GM23338 (cell line): ENCODE measurements at regions not wholly inside any gene's neighbourhood (a gene's known extent, or its start where the extent isn't known, plus 50 kb on each side); places are given as distances from the start of the nearest gene placed in this dataset.

Source experiments
- ATAC-seq: fragments of 200-7000 bp; cut with Tn5 transposase; 3 replicates; pipeline ENCODE4 v1.9.1; 2020
- DNase-seq: peaks from one replicate; pipeline ENCODE4 v3.0.0-alpha.2; 2015; ENCODE audit warnings: low spot score
- H2AFZ ChIP-seq: fragments of 200-600 bp; sonication (generic); 2 replicates; pipeline ENCODE4 v1.8.0; 2016; ENCODE audit warnings: antibody characterized with exemption, mild to moderate bottlenecking, moderate library complexity
- H3F3A ChIP-seq: fragments of 200-600 bp; sonication (generic); replicated peaks from 2 replicates; pipeline ENCODE4 v1.8.0; 2017; ENCODE audit warnings: antibody characterized with exemption, mixed run types, low read depth
- H3K27ac ChIP-seq: fragments of 200-600 bp; sonication (generic); 2 replicates; pipeline ENCODE4 v1.6.1; 2016; ENCODE audit warnings: low read depth
- H3K27me3 ChIP-seq: fragments of 200-600 bp; sonication (generic); 2 replicates; pipeline ENCODE4 v1.8.0; 2016; ENCODE audit warnings: mild to moderate bottlenecking, mixed run types, moderate library complexity; ENCODE audit not compliant: insufficient read depth
- H3K36me3 ChIP-seq: fragments of 200-600 bp; sonication (generic); 2 replicates; pipeline ENCODE4 v1.8.0; 2016; ENCODE audit warnings: mild to moderate bottlenecking; ENCODE audit not compliant: insufficient read depth
- H3K4me1 ChIP-seq: fragments of 200-600 bp; sonication (generic); 2 replicates; pipeline ENCODE4 v1.8.0; 2016; ENCODE audit warnings: mild to moderate bottlenecking, moderate library complexity; ENCODE audit not compliant: insufficient read depth
- H3K4me2 ChIP-seq: fragments of 200-600 bp; sonication (generic); 2 replicates; pipeline ENCODE4 v1.7.1; 2017; ENCODE audit warnings: mixed run types
- H3K4me3 ChIP-seq: fragments of 200-600 bp; sonication (generic); 2 replicates; pipeline ENCODE4 v1.6.1; 2016; ENCODE audit warnings: mixed run types
- H3K79me2 ChIP-seq: fragments of 200-600 bp; sonication (generic); replicated peaks from 2 replicates; pipeline ENCODE4 v1.8.0; 2017; ENCODE audit warnings: mild to moderate bottlenecking; ENCODE audit not compliant: insufficient read depth
- H3K9me2 ChIP-seq: fragments of 200-600 bp; sonication (generic); 2 replicates; pipeline ENCODE4 v1.8.0; 2017; ENCODE audit not compliant: insufficient read depth
- H4K20me1 ChIP-seq: fragments of 200-600 bp; sonication (generic); replicated peaks from 2 replicates; pipeline ENCODE4 v1.8.0; 2017; ENCODE audit warnings: mild to moderate bottlenecking; ENCODE audit not compliant: insufficient read depth
- H3K27ac Mint-ChIP-seq: 2 replicates; pipeline ENCODE4 v1.8.0; 2020; ENCODE audit warnings: inconsistent platforms, mild to moderate bottlenecking, moderate library complexity, mixed read lengths
- H3K27me3 Mint-ChIP-seq: 3 replicates; pipeline ENCODE4 v1.8.0; 2022; ENCODE audit warnings: low read depth, mild to moderate bottlenecking, moderate library complexity, mixed read lengths, inconsistent platforms; ENCODE audit not compliant: insufficient read depth, poor library complexity
- H3K36me3 Mint-ChIP-seq: 3 replicates; pipeline ENCODE4 v1.8.0; 2021; ENCODE audit warnings: low read depth, mild to moderate bottlenecking, inconsistent platforms, moderate library complexity, mixed read lengths
- H3K4me1 Mint-ChIP-seq: 3 replicates; pipeline ENCODE4 v1.8.0; 2020; ENCODE audit warnings: mild to moderate bottlenecking, inconsistent platforms, mixed read lengths
- H3K4me3 Mint-ChIP-seq: 3 replicates; pipeline ENCODE4 v1.8.0; 2021; ENCODE audit warnings: moderate library complexity, mild to moderate bottlenecking, inconsistent platforms, mixed read lengths
- H3K9me3 Mint-ChIP-seq: 3 replicates; pipeline ENCODE4 v1.8.0; 2020; ENCODE audit warnings: moderate library complexity, mild to moderate bottlenecking, inconsistent platforms, mixed read lengths
- CREB1 ChIP-seq: fragments of 250-450 bp; sonication (Bioruptor Pico); IDR thresholded peaks from 2 replicates; pipeline ENCODE4 v1.5.0; 2020; ENCODE audit warnings: low read depth, mild to moderate bottlenecking, moderate library complexity
- EZH2 ChIP-seq: fragments of 200-600 bp; sonication (generic); IDR thresholded peaks from one replicate; pipeline ENCODE4 v1.8.0; 2017; ENCODE audit warnings: antibody characterized with exemption, mild to moderate bottlenecking, low read depth; ENCODE audit not compliant: unreplicated experiment
- EZH2phosphoT487 ChIP-seq: fragments of 200-600 bp; sonication (generic); IDR thresholded peaks from one replicate; pipeline ENCODE4 v1.8.1; 2018; ENCODE audit warnings: antibody characterized with exemption; ENCODE audit not compliant: unreplicated experiment
- JUNB ChIP-seq: IDR thresholded peaks from one replicate; pipeline ENCODE4 v1.6.1; 2016; ENCODE audit warnings: antibody characterized with exemption; ENCODE audit not compliant: unreplicated experiment
- NANOG ChIP-seq: IDR thresholded peaks from 2 replicates; pipeline ENCODE4 v1.6.1; 2016; ENCODE audit warnings: antibody characterized with exemption, borderline replicate concordance
- POLR2AphosphoS5 ChIP-seq: IDR thresholded peaks from 2 replicates; pipeline ENCODE4 v1.6.1; 2016; ENCODE audit warnings: antibody characterized with exemption, low read depth
- REST ChIP-seq: IDR thresholded peaks from one replicate; pipeline ENCODE4 v1.6.1; 2018; ENCODE audit warnings: antibody characterized with exemption; ENCODE audit not compliant: unreplicated experiment
- TF ChIP-seq, protein P1 (sequence below), 2 experiments: fragments of 200-600 bp in 1 of 2; sonication (generic) in 1 of 2; conservative IDR thresholded peaks; 2 replicates each; pipeline versions ENCODE4 v1.5.1 to v1.6.1; 2016 to 2017; ENCODE audit warnings: antibody characterized with exemption in 2 of 2, low read depth in 2 of 2, mild to moderate bottlenecking in 2 of 2, moderate library complexity in 1 of 2
- TF ChIP-seq, protein P2 (sequence below): fragments of 250-450 bp; sonication (Bioruptor Pico); IDR thresholded peaks from 2 replicates; pipeline ENCODE4 v1.5.0; 2020; ENCODE audit warnings: mild to moderate bottlenecking, moderate library complexity

GRCh38 chr5:68161156-68161555, 54.4 kb upstream of the PIK3R1 start:
- H3K9me3 Mint-ChIP-seq = no peaks in the 10 kb centered on the region
- H3K36me3 Mint-ChIP-seq = no peaks in the 10 kb centered on the region
- Histone ChIP-seq H3K79me2 (no peaks in the 10 kb centered on the region), H3K9me2 (no peaks in the 10 kb centered on the region), H4K20me1 (no peaks in the 10 kb centered on the region), H3K36me3 (no peaks in the 10 kb centered on the region), H3K27me3 (no peaks in the 10 kb centered on the region), H2AFZ (peak overlapping the region; percentile 79; the same call in 1 of the 2 replicates), H3F3A (no peaks in the 10 kb centered on the region), H3K27ac (no peak overlapping the region), H3K4me3 (no peak overlapping the region), H3K4me1 (no peaks in the 10 kb centered on the region), H3K4me2 (no peak overlapping the region)
- DNase-seq (no peak), ATAC-seq (no peak)
- peaks cover 3% of the 10 kb centered on the region; the same call in 1 of the 3 replicates for H3K4me1 Mint-ChIP-seq
- no peak overlapping the region for H3K27ac Mint-ChIP-seq
- TF ChIP-seq NANOG (no peak), EZH2phosphoT487 (no peak), POLR2AphosphoS5 (no peak)
- no peak overlapping the region for H3K4me3 Mint-ChIP-seq
- H3K27me3 Mint-ChIP-seq = peaks cover 1% of the 10 kb centered on the region

GRCh38 chr5:68159224-68159951, 56.2 kb upstream of the PIK3R1 start:
- Histone ChIP-seq H3K27me3 (no peaks in the 10 kb centered on the region), H4K20me1 (no peaks in the 10 kb centered on the region), H3K36me3 (no peaks in the 10 kb centered on the region), H3K4me2 (no peak overlapping the region), H2AFZ (no peak overlapping the region), H3K4me1 (no peaks in the 10 kb centered on the region), H3K27ac (no peak overlapping the region), H3K9me2 (no peaks in the 10 kb centered on the region), H3F3A (no peaks in the 10 kb centered on the region), H3K79me2 (no peaks in the 10 kb centered on the region), H3K4me3 (no peak overlapping the region)
- no peaks in the 10 kb centered on the region for H3K36me3 Mint-ChIP-seq
- H3K27ac Mint-ChIP-seq = no peak overlapping the region
- H3K27me3 Mint-ChIP-seq = no peaks in the 10 kb centered on the region
- DNase-seq = no peak
- H3K4me3 Mint-ChIP-seq = no peak overlapping the region
- H3K9me3 Mint-ChIP-seq = no peaks in the 10 kb centered on the region
- ATAC-seq = no peak
- H3K4me1 Mint-ChIP-seq = peaks cover 5% of the 10 kb centered on the region; the same call in 2 of the 3 replicates
- TF ChIP-seq EZH2phosphoT487 = no peak
- TF ChIP-seq REST = no peak
- no peak for TF ChIP-seq CREB1 (CRISPR knock-in tag)
- no peak for TF ChIP-seq JUNB
- TF ChIP-seq, protein P1, sequence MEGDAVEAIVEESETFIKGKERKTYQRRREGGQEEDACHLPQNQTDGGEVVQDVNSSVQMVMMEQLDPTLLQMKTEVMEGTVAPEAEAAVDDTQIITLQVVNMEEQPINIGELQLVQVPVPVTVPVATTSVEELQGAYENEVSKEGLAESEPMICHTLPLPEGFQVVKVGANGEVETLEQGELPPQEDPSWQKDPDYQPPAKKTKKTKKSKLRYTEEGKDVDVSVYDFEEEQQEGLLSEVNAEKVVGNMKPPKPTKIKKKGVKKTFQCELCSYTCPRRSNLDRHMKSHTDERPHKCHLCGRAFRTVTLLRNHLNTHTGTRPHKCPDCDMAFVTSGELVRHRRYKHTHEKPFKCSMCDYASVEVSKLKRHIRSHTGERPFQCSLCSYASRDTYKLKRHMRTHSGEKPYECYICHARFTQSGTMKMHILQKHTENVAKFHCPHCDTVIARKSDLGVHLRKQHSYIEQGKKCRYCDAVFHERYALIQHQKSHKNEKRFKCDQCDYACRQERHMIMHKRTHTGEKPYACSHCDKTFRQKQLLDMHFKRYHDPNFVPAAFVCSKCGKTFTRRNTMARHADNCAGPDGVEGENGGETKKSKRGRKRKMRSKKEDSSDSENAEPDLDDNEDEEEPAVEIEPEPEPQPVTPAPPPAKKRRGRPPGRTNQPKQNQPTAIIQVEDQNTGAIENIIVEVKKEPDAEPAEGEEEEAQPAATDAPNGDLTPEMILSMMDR (conservative IDR thresholded peaks at IDR 0.05; ENCODE audit: low read depth in 2 of 2) = no peak
- TF ChIP-seq, protein P2, sequence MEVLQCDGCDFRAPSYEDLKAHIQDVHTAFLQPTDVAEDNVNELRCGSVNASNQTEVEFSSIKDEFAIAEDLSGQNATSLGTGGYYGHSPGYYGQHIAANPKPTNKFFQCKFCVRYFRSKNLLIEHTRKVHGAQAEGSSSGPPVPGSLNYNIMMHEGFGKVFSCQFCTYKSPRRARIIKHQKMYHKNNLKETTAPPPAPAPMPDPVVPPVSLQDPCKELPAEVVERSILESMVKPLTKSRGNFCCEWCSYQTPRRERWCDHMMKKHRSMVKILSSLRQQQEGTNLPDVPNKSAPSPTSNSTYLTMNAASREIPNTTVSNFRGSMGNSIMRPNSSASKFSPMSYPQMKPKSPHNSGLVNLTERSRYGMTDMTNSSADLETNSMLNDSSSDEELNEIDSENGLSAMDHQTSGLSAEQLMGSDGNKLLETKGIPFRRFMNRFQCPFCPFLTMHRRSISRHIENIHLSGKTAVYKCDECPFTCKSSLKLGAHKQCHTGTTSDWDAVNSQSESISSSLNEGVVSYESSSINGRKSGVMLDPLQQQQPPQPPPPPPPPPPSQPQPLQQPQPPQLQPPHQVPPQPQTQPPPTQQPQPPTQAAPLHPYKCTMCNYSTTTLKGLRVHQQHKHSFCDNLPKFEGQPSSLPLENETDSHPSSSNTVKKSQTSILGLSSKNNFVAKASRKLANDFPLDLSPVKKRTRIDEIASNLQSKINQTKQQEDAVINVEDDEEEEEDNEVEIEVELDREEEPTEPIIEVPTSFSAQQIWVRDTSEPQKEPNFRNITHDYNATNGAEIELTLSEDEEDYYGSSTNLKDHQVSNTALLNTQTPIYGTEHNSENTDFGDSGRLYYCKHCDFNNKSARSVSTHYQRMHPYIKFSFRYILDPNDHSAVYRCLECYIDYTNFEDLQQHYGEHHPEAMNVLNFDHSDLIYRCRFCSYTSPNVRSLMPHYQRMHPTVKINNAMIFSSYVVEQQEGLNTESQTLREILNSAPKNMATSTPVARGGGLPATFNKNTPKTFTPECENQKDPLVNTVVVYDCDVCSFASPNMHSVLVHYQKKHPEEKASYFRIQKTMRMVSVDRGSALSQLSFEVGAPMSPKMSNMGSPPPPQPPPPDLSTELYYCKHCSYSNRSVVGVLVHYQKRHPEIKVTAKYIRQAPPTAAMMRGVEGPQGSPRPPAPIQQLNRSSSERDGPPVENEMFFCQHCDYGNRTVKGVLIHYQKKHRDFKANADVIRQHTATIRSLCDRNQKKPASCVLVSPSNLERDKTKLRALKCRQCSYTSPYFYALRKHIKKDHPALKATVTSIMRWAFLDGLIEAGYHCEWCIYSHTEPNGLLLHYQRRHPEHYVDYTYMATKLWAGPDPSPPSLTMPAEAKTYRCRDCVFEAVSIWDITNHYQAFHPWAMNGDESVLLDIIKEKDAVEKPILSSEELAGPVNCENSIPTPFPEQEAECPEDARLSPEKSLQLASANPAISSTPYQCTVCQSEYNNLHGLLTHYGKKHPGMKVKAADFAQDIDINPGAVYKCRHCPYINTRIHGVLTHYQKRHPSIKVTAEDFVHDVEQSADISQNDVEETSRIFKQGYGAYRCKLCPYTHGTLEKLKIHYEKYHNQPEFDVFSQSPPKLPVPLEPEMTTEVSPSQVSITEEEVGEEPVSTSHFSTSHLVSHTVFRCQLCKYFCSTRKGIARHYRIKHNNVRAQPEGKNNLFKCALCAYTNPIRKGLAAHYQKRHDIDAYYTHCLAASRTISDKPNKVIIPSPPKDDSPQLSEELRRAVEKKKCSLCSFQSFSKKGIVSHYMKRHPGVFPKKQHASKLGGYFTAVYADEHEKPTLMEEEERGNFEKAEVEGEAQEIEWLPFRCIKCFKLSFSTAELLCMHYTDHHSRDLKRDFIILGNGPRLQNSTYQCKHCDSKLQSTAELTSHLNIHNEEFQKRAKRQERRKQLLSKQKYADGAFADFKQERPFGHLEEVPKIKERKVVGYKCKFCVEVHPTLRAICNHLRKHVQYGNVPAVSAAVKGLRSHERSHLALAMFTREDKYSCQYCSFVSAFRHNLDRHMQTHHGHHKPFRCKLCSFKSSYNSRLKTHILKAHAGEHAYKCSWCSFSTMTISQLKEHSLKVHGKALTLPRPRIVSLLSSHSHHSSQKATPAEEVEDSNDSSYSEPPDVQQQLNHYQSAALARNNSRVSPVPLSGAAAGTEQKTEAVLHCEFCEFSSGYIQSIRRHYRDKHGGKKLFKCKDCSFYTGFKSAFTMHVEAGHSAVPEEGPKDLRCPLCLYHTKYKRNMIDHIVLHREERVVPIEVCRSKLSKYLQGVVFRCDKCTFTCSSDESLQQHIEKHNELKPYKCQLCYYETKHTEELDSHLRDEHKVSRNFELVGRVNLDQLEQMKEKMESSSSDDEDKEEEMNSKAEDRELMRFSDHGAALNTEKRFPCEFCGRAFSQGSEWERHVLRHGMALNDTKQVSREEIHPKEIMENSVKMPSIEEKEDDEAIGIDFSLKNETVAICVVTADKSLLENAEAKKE (CRISPR knock-in tag) = no peak
- no peak for TF ChIP-seq EZH2
- TF ChIP-seq NANOG = no peak
